ENCODE measurements at regions not wholly inside any gene's neighbourhood (a gene's known extent, or its start where the extent isn't known, plus 50 kb on each side); places are given as distances from the start of the nearest gene placed in this dataset.

GRCh38 chr4:187070158-187070557 lies 346.5 kb upstream of the FAT1 start:
- H3K27ac ChIP-seq, result no peak overlapping the region
- H3K36me3 ChIP-seq (replicated peaks in 1 of 2), result no peaks in the 10 kb centered on the region
- no peak for DNase-seq
- H3K4me1 ChIP-seq (replicated peaks in 1 of 2), result no peaks in the 10 kb centered on the region
- intact Hi-C loops (cut with DNase I), result no loop called here
- TF ChIP-seq POLR2A (IDR thresholded peaks at IDR 0.05), result no peak
- no peak for TF ChIP-seq CTCF (IDR thresholded peaks at IDR 0.05)
- H3K9me3 ChIP-seq (replicated peaks in 1 of 3), result no peaks in the 10 kb centered on the region
- WGBS, 4 donors, result 81 to 85% (median 84%) methylated on average over 3 of the region's 3 CpGs
- H3K27me3 ChIP-seq, result no peaks in the 10 kb centered on the region
- no peak overlapping the region for H3K4me3 ChIP-seq

GRCh38 chr4:187070740-187071139 lies 347.1 kb upstream of the FAT1 start:
- Histone ChIP-seq H3K4me1 (replicated peaks in 1 of 2) (no peaks in the 10 kb centered on the region), H3K9me3 (replicated peaks in 1 of 3) (no peaks in the 10 kb centered on the region), H3K4me3 (no peak overlapping the region), H3K27me3 (no peaks in the 10 kb centered on the region), H3K27ac (no peak overlapping the region), H3K36me3 (replicated peaks in 1 of 2) (no peaks in the 10 kb centered on the region)
- WGBS, 4 donors, result 67 to 80% (median 80%) methylated on average over 1 of the region's 1 CpG
- no peak for TF ChIP-seq POLR2A (IDR thresholded peaks at IDR 0.05)
- TF ChIP-seq CTCF (IDR thresholded peaks at IDR 0.05), result no peak
- no peak for DNase-seq
- intact Hi-C loops (cut with DNase I), result no loop called here

- H3K4me1 ChIP-seq (replicated peaks in 1 of 2), result no peaks in the 10 kb centered on the region
- WGBS, 4 donors, result 56 to 71% (median 64%) methylated on average over 11 of the region's 11 CpGs
- H3K36me3 ChIP-seq (replicated peaks in 1 of 2), result no peaks in the 10 kb centered on the region
- H3K9me3 ChIP-seq (replicated peaks in 1 of 3), result no peaks in the 10 kb centered on the region
- TF ChIP-seq POLR2A (IDR thresholded peaks at IDR 0.05) (no peak), CTCF (IDR thresholded peaks at IDR 0.05) (no peak)
- intact Hi-C loops (cut with DNase I), result no loop called here
- DNase-seq, result no peak
- H3K27me3 ChIP-seq, result no peaks in the 10 kb centered on the region
- H3K27ac ChIP-seq, result no peak overlapping the region
- no peak overlapping the region for H3K4me3 ChIP-seq
Measured at GRCh38 chr4:187071946-187072600, 348.4 kb upstream of the FAT1 start.

GRCh38 chr4:187073820-187074219 lies 350.2 kb upstream of the FAT1 start:
- no peak overlapping the region for H3K4me3 ChIP-seq
- H3K27ac ChIP-seq, result no peak overlapping the region
- WGBS, 4 donors, result 77 to 88% (median 85%) methylated on average over 7 of the region's 7 CpGs
- intact Hi-C loops (cut with DNase I), result no loop called here
- no peak for TF ChIP-seq CTCF (IDR thresholded peaks at IDR 0.05)
- no peak for TF ChIP-seq POLR2A (IDR thresholded peaks at IDR 0.05)
- no peak for DNase-seq
- H3K9me3 ChIP-seq (replicated peaks in 1 of 3), result no peaks in the 10 kb centered on the region
- H3K4me1 ChIP-seq (replicated peaks in 1 of 2), result no peaks in the 10 kb centered on the region
- H3K36me3 ChIP-seq (replicated peaks in 1 of 2), result no peaks in the 10 kb centered on the region
- H3K27me3 ChIP-seq, result no peaks in the 10 kb centered on the region
